ENCODE measurements at regions not wholly inside any gene's neighbourhood (a gene's known extent, or its start where the extent isn't known, plus 50 kb on each side); places are given as distances from the start of the nearest gene placed in this dataset.

DNA sequence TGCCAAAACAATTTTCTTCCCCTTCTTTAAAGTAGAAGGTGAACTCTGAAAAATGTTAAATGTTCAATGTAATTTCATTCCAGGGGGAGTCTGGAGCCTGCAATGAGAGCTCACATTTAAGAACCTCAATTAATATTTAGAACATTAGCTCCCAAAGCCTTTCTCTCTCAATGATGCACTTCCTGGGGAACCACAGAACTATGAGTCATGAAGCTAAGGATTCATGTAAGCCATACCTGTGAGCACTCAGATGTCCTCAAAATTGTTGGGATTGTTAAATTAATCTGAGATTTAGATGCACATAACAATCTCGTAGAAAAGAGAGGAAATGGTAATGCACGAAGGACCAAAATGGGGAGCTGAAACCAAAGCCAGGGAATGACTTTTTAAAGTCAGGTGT lies 244.2 kb upstream of the LRIG1 start:
- DNase-seq (ENCODE audit: low read depth, low spot score) = no peak

DNA sequence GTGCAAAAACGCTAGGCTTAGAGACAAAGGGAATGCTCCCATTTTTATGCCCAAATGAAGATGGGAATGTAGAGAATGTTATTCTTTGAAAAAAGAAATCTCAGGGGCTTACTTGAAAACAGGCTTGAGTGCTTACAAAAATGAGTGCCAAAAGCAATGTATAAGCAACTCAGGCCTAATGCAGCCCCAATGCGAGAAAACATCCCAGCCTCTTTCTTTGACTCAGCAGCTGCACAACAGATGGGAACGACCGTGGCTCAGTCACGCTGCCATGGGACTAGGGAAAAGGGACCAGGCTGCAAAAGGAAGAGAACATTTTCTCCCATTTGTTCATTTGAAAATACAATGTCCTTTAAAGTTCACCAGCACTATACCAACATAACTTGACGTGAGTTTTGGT lies 246.4 kb upstream of the LRIG1 start:
- no peak for DNase-seq (ENCODE audit: low read depth, low spot score)

DNA sequence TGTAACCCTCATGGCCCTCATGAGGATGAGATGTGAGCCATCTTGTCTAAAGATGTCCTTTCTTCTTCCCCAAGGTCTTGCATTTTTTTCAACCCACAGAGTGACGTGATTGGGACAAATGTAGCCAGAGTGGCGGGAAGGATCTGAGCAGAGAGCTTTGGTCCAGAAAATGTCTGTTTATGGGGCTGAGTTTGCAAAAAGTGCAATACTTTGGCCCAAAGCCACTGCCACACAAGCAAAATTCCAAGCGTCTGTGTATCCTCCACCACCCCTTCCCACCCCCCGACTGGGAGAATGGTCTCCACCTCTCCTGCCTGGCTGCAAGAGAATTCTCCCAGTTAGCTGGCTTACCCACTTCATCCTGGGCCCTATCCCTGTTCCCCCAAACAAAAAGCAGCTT lies 246.9 kb upstream of the LRIG1 start:
- no peak for DNase-seq (ENCODE audit: low read depth, low spot score)

DNA sequence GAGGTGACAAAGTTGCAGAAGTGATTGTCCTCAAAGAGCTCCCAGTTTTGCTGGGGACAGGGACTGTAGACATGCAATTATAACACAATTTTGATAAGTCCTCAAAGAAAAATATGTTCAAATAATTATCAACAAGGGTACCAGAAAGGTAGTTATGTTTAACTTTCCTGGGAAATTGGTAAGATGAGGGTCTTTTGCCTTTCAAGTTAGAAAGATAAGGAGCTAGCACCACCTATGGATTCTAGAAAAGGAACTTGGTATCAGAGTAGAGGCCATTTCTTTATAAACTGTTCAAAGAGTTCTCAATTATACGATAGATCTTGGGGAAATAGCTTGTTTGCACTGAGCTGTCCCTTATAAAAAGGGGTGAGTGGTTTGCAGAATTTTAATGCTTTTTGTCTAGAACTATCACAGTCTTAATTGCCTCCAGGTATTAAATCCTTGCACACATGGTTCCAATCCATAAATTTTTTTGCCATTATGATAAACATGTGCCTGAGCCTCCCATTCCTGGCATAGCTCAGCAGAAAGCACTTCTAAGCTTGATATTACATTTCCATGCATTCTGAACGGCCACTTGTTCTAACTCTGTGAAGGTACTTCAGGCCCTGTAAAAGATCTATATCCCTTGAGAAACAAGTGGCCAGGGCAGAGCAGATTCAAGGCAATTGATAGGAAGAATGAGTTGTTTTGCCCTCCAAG lies 247.5 kb upstream of the LRIG1 start:
- no peak for DNase-seq (ENCODE audit: low read depth, low spot score)

DNA sequence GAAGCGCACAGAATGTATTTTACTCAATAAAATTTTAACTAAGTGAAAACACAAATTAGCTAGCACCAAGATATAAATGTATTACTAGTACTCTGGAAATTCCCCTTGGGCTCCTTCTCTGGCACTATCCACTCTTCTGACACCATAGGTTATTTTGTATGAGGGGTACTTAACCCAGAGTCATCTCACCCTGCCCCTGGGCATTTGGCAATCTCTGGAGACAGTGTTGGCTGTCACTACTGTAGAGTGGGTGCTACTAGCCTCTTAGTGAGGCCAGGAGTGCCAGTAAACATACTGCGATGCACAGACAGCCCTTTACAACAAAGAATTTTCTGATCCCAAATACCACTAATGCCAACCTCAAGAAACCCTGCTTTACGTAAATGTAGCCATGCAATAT lies 246.3 kb upstream of the KBTBD8 start:
- DNase-seq (ENCODE audit: low read depth, low spot score) = no peak

DNA sequence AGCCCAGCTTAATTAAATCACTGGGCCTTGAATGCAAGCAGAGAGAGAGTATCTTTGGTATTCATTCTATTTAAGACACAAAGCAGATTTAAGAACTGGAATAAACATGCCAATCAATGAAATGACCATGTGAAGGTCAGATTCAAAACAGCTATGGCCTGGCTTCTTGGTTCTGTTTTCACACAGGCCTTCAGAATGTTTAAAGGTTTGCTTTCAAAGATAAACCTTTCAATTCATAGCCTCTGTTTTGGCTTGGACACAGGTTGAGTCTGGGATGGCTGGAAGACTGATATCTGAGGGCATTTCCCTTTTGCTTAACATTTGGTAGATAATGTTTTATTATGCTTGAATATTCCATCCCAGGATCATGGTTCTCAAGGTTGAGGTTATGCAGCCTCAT lies 244.4 kb upstream of the KBTBD8 start:
- DNase-seq (ENCODE audit: low read depth, low spot score) = no peak

DNA sequence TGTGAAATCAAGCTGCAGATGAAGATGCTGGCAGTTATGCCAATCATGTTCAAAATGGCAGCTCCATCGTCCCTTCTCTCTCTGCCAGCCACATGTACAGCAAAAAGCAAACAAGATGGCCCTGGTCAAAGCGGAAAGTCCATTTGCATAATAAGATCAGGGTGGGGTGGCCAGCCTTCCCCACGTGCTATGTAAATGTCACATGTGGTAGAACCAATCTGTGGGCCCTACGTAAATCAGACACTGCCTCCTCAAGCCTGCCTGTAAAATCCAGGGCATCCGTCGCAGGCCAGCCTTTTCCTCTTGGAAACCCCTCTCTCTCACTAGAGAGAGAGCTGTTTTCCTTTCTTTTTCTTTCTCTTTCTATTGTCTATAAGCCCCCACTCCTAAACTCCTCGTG lies 243.5 kb upstream of the KBTBD8 start:
- DNase-seq (ENCODE audit: low read depth, low spot score) = no peak

DNA sequence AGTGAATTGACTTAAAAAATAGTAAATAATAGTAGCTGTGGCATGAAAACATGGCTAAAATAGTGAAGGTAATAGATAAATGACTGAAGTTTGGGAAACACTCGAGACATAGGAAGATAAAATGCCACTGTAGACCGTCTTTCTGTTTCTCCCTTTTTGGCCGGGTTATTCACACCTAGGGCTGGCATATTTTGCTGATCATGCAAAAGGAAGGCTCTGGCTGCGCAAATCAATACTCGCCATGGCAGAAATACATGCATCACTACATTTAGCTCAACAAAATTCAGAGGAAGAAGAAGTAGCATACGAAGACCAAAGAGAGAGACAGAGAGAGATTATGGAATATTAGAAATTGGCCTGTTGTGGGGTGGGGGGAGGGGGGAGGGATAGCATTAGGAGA lies 242.2 kb upstream of the KBTBD8 start:
- no peak for DNase-seq (ENCODE audit: low read depth, low spot score)

DNA sequence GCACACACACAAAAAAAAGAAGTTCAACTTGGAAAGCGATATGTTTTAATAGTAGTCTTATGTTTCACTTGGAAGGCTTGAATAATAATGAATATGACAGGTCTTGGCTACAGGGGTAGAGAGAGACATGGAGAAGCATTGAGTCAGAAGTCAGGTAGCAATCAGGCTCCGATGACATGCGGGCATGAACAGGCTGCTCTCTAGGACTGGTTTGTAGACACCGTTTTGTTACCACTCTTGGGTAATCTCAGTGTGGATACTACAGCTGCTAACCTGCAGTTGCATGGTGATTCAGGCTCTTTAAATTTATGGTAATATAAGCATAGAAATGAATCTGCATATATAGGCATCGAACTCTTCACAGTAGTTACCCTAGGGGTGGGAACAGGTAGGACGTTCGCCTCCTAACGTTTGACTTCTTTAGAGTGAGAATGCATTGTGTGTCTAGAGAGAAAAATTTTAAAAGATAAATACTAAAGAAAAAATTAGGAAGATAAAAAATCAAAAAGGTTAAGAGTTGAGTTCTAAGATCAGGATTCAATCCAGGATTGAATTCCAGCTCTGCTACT lies 241.6 kb upstream of the KBTBD8 start:
- no peak for DNase-seq (ENCODE audit: low read depth, low spot score)

DNA sequence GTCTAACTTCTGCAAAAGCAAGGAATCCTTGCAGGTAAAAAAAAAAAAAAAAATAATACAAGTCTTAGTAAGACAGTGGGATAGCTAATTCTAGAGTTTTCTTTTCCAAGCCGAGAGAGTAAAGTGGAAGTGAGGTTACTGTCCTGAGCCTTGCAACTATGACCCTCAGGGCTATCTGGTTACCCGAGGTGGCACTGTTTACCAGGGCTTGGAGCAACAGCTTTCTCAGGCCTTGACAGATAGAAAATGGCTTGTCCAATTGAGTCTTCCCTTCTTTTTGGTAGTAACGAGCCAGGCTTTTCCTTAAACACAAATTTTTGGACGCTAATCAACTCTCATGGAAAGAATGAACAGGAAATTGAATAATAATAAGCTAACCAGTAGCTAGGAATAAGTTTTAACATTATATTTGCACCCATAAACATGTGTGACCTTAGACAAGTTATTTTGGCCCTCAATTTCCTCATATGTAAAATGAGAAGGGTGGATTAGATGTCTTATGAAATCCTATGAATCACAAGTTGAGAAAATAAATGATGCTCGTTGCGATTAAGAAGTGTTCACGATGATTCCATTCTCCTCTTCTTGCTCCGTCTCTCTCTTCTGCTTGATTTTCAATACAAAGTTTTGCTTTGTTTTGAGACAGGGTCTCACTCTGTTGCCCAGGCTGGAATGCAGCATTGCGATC lies 236.9 kb upstream of the KBTBD8 start:
- DNase-seq (ENCODE audit: low read depth, low spot score) = no peak

DNA sequence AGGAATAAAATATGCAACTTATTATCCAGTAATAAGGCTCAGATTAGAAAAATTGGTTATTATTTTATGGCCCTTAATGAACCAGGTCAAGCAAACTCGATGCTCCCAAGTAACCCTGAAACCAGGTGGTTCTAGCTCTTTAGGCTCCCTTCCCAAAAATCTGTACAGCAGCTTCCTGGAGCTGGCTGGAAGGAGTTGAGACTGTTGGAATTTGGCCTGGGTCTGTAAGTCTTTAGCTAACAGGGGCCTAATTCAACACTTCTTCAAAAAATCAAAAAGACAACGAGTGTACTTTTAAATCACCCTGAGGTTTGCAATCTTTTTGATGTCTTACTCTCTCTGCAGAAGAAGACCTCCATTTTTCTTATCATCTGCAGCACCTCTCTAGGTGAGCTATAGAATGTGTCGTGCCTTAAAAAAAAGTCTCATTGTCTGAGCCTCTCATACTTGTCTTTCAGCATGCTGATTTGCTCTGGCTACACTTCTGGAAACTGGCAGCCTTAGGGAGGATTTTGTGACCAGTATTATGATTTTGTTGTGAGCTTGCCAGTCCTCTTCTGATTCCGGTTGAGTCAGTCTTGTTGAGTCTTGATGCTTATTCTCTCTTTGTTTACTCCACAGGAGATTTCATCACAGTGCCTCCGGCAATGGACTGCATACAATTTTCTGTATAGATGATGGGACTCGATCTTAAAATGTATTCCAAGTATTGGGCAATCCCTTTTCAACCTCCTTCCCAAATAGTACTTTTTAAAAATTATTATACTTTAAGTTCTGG lies 235.0 kb upstream of the KBTBD8 start:
- no peak for DNase-seq (ENCODE audit: low read depth, low spot score)

DNA sequence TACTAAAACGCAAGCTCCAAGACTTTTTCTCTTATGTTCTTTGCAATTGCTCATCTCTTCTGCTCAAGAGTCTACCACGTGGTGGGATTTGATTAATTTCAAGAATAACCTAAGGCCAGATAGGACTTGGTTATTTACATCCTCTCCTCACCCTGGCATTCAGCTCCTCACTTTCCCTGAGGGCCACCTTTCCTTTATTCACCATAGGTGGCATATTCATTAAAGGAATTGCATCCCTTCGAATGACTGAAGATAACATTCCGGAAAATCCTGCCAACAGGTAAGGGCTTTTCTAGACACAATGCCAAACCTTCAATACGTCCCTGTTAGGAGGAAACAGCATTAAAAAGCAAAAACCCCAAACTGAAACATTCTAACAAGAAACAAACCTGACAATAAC lies 220.0 kb upstream of the KBTBD8 start:
- no peak for DNase-seq (ENCODE audit: low read depth, low spot score)

DNA sequence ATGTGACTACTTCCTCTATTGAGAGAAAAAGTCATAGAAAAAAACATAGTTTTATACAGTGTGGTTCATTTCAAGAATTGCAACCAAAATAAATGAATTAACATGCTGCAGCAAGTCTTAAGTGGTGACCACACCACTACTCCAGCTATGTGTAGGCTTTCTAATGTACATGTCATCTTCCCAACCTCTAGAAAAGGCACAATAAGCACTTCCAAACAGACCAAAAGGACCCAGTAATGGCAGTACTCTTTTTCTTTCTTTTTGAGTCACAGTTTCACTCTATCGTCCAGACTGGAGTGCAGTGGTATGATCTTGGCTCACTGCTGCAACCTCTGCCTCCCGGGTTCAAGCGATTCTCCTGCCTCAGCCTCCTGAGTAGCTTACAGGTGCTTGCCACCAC lies 219.3 kb upstream of the KBTBD8 start:
- DNase-seq (ENCODE audit: low read depth, low spot score) = no peak

DNA sequence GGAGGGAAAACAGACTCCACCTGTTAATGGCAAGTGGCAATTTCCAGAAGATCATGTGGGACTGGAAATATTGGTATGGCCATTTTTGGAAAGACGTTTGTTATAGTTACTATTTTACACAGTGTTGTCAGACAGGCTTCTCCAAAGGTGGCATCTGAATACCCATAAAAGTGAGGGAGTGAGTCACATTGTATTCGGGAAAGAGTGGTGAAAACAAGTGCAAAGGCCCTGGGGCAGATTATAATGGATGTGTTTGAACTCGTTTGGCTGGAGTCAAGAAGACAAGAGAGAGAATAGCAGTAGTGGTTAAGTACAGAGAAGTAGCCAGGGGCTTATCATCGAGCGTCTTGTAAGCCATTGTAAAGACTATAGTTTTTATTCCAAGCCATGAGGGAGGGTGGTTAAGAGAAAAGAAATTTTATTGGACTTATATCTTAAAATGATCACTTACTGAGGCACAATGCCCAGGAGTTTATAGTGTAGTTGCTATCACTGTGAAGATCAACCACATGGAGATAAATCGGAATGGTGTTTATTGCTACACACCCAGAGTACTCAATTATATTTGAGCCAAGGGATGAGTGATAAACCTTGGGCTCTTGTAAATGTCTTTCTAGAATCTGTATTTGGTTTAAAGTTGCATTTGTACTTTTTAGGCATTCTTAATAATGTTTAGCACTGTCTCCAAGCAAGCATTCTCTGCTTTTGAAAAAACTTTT lies 212.8 kb upstream of the KBTBD8 start:
- no peak for DNase-seq (ENCODE audit: low read depth, low spot score)

DNA sequence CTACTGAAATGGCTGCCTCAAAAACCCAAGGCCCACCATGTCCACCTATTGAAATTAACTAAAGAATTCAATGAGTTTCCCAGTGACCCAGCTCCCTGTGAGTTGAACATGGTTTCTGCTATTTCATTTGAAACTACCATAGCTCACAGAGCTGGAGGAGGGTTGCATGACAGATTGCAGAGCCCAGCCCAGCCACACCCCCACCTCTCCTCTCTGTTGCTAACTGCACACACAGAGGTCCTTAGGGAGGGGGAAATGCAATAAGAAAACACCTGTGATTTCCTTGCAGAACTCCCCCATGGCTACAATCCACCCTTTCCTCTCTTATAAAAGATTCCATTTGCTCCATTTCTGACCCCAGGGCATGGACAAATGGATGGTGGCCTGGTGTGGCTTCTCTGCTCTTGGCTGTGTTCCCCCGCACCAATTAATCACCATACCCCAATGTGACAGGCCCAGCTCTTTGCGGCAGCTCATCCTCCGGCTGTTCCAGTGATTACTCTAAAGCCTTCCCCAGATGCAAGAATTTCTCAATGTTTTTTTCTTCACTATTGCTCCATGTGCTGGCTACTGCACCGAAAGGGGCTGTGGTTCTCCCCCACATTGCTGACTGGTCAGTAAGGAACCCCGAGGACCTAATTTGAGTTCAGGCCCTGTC lies 208.4 kb upstream of the KBTBD8 start:
- DNase-seq (ENCODE audit: low read depth, low spot score) = no peak

DNA sequence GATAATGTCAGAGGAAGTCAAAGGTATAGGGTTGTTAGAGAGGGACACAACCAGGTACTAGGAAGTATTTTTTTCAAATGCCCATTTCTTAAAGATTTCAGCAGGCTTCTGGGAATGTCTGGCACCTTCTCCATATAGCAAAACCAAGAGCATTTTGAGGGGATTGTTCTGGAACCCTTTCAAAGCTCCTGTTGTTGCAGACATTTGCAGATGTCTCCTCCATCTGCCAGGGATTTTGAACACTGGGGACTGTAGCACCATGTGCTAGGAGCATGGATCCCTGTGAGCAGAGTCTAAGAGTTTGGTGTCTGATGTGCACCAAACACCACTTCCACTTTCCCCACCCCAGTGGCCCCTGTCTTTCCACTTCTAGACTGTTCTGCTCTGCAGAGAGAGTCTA lies 206.0 kb upstream of the KBTBD8 start:
- no peak for DNase-seq (ENCODE audit: low read depth, low spot score)

DNA sequence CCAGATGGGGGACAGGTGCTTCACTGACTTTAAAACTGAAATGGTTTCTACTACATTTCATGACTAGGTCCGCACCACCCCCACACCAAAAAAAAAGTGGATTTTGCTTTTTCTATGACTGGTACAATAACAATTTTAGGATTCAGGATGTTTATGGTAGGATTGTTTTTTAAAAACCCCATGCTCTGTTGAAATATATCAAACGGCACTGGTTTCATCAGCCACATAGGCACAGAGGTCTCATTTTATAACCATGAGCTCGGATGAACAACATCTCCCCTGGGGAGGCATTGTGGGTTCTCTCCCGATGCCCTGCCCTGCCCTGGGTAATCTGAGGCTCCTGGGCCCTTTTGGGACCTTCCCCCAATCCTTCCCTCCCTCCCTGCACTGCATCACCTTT lies 202.7 kb upstream of the KBTBD8 start:
- DNase-seq (ENCODE audit: low read depth, low spot score) = no peak

DNA sequence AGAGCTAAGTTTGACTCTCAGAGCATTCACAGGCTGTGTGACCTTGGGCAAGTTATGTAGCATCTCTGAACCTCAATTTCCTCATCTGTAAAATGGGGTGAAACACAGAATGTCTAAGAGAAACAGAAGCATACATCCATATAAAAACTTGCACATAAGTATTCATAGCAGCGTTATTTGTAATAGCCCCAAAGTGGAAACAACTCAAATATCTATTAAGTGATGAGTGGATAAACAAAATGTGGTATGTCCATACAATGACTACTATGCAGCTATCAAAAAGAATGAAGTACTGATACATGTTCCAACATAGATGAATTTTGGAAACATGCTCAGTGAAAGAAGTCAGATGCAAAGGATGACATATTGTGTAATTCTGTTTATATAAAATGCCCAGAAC lies 201.8 kb upstream of the KBTBD8 start:
- DNase-seq (ENCODE audit: low read depth, low spot score) = no peak

DNA sequence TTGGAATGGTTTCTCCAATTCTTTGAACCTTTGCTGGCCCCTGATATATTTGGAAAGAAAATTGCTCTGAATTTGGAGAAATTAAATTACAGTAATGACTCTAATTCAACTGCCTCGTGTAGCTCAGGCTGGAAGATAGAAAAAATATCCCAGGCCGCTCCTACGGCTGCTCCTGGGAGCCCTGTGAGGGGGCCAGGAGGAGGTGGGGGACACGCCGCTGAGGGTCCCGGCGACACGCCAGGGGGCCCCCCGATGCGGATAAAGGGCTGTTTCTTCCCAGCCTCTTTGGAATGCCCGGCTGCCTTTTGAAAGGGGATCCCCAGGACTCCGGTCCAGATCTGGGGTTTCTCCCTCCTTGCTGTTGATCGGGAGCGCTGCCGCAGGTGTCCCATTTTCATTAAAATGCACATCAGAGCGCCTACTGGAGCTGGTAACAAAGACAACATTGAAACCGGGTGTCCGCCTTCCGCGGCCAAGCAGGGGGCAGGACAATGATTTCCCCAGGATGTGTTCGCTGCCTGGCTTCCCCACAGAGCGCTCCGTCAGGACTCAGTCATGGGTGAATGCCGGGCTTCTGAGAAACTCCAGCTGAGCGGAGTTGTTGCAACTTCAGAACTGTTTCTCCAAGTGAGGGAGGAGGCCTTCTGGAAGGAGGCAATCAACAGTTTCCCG lies 200.1 kb upstream of the KBTBD8 start:
- DNase-seq (ENCODE audit: low read depth, low spot score) = no peak

DNA sequence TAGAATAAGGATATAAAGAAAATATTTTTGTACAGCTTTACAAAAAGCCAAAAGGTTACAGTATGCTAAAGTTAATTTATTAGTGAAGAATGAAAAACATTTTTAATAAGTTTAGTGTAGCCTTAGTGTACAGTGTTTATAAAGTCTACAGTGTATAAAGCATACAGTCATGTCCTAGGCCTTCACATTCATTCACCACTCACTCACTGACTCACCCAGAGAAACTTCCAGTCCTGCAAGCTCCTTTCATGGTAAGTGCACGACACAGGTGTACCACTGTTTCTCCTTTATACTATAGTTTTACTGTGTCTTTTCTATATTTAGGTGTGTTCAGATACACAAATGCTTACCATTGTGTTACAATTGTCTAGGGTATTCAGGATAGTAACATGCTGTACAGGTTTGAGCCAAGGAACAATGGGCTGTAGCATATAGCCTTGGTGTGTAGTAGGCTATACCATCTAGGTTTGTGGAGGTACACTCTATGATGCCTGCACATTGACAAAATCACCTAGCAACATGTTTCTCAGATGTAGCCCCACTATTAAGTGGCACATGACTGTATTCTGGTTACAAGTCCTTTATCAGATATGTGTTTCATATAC lies 197.1 kb upstream of the KBTBD8 start:
- DNase-seq (ENCODE audit: low read depth, low spot score) = no peak

All from activated CD4-positive, CD25-positive, alpha-beta regulatory T cell treated with anti-CD3 and anti-CD28 coated beads, Interleukin-2, amount 50 U/mL, for 16 hours (primary cell).